HUES64 (cell line): ENCODE measurements at regions not wholly inside any gene's neighbourhood (a gene's known extent, or its start where the extent isn't known, plus 50 kb on each side); places are given as distances from the start of the nearest gene placed in this dataset.

Experiments
- H3K27ac ChIP-seq: 2 replicates; pipeline ENCODE4 v1.7.0; 2013; ENCODE audit warnings: low read depth, low read length, inconsistent platforms
- H3K27me3 ChIP-seq: 2 replicates; pipeline ENCODE4 v1.6.1; 2013; ENCODE audit warnings: mild to moderate bottlenecking, low read length; ENCODE audit not compliant: insufficient read depth
- H3K36me3 ChIP-seq: 2 replicates; pipeline ENCODE4 v1.6.1; 2013; ENCODE audit warnings: mild to moderate bottlenecking, low read length; ENCODE audit not compliant: insufficient read depth
- H3K4me1 ChIP-seq: 2 replicates; pipeline ENCODE4 v1.6.1; 2013; ENCODE audit warnings: mild to moderate bottlenecking, low read length, moderate library complexity; ENCODE audit not compliant: insufficient read depth
- H3K4me3 ChIP-seq: 2 replicates; pipeline ENCODE4 v1.5.1; 2013; ENCODE audit warnings: mild to moderate bottlenecking, low read length, moderate library complexity
- H3K9ac ChIP-seq: 2 replicates; pipeline ENCODE4 v1.6.1; 2013; ENCODE audit warnings: mild to moderate bottlenecking, low read depth, low read length
- H3K9me3 ChIP-seq: 2 replicates; pipeline ENCODE4 v1.6.1; 2013; ENCODE audit warnings: low read depth, low read length; ENCODE audit not compliant: insufficient read depth
- WGBS: fragments of 150-250, 120-280 bp; methylation state at CpG from one replicate; pipeline ENCODE4 v1.1.7; 2013; ENCODE audit warnings: missing lambda C conversion rate; 5-methylcytosine and 5-hydroxymethylcytosine counted together

DNA sequence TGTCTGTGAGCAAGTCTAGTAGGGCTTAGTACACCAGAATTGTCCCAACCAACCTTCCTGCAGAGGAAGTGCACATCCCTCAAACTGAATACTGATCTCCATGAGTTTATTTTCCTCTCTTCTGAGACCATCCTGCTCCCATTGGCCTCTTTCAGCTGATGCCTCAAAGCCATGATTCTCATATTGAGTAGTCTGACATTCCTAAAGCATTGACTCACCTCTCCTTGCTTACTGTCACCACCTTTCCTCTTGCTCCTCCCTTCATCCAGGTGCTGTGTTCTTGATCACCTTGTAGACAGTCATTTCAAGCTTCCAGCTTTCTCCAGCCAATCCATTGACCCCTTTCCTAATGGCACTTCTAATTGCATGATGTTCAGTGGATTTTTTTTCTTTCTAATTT, 583.7 kb upstream of the USP15 start:
- H3K27me3 ChIP-seq: no peaks in the 10 kb centered on the region
- peaks cover 4% of the 10 kb centered on the region for H3K9me3 ChIP-seq
- H3K36me3 ChIP-seq: no peaks in the 10 kb centered on the region
- H3K27ac ChIP-seq: no peak overlapping the region
- no peaks in the 10 kb centered on the region for H3K4me1 ChIP-seq
- no peak overlapping the region for H3K9ac ChIP-seq
- no peak overlapping the region for H3K4me3 ChIP-seq

DNA sequence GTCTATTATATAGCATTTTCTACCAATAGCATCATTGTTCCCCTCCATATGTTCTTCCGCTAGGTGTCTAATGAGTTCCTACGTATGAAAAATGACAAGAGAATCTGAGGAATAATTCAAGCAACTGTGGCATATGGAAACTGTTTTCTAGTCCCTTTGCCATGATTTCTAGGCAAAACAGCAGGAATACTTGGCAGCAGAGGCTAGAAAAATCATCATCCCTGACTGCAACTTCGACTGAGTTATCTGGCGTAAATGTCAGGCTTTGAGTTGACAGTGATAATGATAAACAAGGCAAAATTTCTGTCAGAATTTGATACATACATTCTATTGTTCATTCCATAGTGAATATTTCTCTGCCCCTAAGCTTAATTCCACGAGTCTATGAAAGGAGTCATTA, 572.8 kb upstream of the USP15 start:
- Histone ChIP-seq H3K27me3 (no peaks in the 10 kb centered on the region), H3K36me3 (no peaks in the 10 kb centered on the region), H3K4me3 (no peak overlapping the region), H3K9me3 (0 out of 2 replicates have a peak, but pooled peaks cover 3% of the 10 kb centered on the region), H3K4me1 (no peaks in the 10 kb centered on the region), H3K27ac (no peak overlapping the region), H3K9ac (no peak overlapping the region)
- 91% methylated on average over 5 of the region's 5 CpGs for WGBS

DNA sequence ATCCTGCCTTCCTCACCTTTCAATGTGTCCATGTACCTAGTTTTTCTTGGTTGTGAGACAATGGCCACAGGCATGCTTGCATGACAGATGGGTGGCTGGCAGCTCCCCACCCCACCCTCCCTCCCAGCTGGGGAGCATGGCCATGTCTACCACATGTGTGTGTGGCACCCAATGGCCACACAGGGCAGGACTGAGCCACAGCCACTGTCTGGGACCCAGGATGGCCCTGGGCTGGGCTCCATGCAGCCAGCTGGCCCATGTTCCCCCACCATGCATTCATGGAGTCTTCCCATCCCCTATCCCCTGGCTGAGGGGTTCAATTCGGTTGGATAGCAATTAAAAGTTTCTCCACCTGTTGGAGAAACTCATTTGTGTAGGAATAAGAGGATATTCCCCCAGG, 566.0 kb upstream of the USP15 start:
- no CpG with 5 or more reads among the region's 1 CpG for WGBS
- Histone ChIP-seq H3K9me3 (peaks cover 58% of the 10 kb centered on the region), H3K4me1 (no peaks in the 10 kb centered on the region), H3K27me3 (no peaks in the 10 kb centered on the region), H3K9ac (no peak overlapping the region), H3K27ac (no peak overlapping the region), H3K36me3 (no peaks in the 10 kb centered on the region; the same call in 1 of the 2 replicates), H3K4me3 (no peak overlapping the region)

DNA sequence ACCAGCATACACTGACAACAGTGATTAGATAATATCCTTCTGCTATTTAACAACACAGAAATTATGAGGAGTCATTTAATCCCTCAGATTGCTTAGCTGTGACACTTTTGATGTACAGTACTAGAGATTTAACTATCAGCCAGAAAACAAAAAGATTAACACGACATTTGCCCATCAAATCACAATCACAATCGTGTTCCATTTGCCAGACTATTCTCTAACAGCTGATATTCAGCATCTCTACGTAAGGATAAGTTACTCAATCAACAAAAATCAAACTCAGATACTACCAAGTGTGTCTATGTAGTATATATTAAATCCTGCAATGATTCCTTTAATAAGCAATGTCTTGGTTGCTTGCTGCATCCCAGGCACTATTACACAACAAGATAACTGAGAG, 558.7 kb upstream of the USP15 start:
- WGBS: 91% methylated on average over 3 of the region's 3 CpGs
- no peak overlapping the region for H3K27ac ChIP-seq

DNA sequence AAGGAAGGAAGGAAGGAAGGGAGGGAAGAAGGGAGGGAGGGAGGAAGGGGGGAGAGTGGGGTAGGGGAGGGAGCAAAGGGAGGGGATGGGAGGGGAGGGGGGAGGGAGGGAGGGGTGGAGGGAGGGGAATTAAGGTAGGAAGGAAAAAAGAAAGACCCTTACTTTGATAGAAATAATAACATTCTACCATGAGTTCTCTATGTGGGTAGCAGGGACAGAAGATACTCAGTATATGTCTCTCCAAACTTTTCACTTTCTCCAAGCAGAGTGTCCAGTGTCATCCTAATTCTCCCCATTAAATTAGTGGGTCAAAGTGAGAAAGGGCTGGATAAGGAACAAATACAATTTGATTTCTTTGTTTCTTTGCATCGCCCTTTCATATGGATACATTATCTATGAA, 553.4 kb upstream of the USP15 start:
- Histone ChIP-seq H3K36me3 (no peaks in the 10 kb centered on the region), H3K4me3 (no peak overlapping the region)
- WGBS: no CpG with 5 or more reads among the region's 1 CpG

More for the DNA sequence above, 558.7 kb upstream of the USP15 start:
- H3K9ac ChIP-seq: no peak overlapping the region
- H3K4me1 ChIP-seq: peaks cover 19% of the 10 kb centered on the region
- H3K36me3 ChIP-seq: no peaks in the 10 kb centered on the region
- no peaks in the 10 kb centered on the region for H3K27me3 ChIP-seq
- H3K9me3 ChIP-seq: peaks cover 25% of the 10 kb centered on the region
- H3K4me3 ChIP-seq: no peak overlapping the region

DNA sequence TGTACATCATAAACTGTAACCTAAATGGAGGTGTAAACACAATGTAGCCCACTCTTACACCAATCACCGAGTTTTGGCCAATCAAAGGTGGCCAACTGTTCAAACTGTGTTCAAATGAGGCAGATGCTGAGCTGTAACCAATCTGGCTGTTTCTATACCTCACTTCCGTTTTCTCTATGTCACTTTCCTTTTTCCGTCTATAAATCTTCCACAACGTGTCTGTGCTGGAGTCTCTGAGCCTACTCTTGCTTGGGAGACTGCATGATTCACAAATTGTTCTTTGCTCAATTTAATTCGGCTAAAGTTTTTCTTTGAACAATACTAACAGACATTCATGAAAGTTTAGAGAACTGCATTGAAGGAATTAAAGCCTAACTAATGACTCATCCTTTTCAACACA, 547.1 kb upstream of the USP15 start:
- 92% methylated on average over 5 of the region's 5 CpGs for WGBS
- Histone ChIP-seq H3K4me3 (no peak overlapping the region), H3K9ac (no peak overlapping the region), H3K4me1 (peaks cover 10% of the 10 kb centered on the region), H3K27ac (no peak overlapping the region), H3K27me3 (no peaks in the 10 kb centered on the region), H3K9me3 (no peaks in the 10 kb centered on the region), H3K36me3 (no peaks in the 10 kb centered on the region)

More for the DNA sequence above, 553.4 kb upstream of the USP15 start:
- Histone ChIP-seq H3K9ac (no peak overlapping the region), H3K27ac (no peak overlapping the region), H3K4me1 (no peaks in the 10 kb centered on the region), H3K27me3 (no peaks in the 10 kb centered on the region), H3K9me3 (no peaks in the 10 kb centered on the region)

DNA sequence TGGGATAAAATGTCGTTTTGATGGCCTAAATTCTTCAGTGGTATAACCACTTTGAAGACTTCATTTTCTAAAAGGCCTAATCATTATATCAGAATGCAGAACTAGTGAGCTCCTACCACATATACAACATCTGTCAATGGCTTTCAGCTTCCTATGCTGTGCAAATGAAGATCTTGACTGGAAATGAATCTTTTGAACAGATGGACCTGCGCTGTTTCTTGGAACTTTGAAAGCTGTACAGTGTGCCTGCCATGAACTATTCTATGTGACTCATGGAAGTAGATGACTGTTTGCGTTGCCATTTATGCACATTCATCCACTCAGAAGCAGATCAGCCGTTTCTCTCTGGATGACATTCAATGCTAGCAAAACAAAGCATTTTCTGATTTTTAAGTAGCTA, 542.2 kb upstream of the USP15 start:
- H3K27ac ChIP-seq: no peak overlapping the region
- no peak overlapping the region for H3K9ac ChIP-seq
- no peaks in the 10 kb centered on the region for H3K36me3 ChIP-seq
- H3K4me3 ChIP-seq: no peak overlapping the region
- WGBS: 98% methylated on average over 4 of the region's 4 CpGs
- no peaks in the 10 kb centered on the region for H3K9me3 ChIP-seq
- peaks cover 10% of the 10 kb centered on the region for H3K4me1 ChIP-seq
- no peaks in the 10 kb centered on the region for H3K27me3 ChIP-seq

DNA sequence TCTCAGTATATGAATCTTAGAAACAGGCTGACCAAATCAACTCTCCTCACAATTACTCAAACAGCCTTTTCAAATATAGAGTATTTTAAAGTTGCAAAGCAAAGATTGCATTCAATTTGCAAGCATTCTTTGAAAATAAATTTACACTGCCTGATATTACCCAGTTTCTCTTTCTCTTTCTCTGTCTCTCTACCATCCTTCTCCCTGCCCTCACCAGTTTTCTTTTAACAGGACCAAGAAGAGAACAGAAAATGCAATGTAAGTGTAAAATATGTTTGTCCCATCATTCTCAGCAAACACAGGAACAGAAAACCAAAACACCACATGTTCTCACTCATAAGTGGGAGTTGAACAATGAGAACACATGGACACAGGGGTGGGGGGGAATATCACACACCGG, 520.3 kb upstream of the USP15 start:
- Histone ChIP-seq H3K27me3 (no peaks in the 10 kb centered on the region), H3K4me3 (no peak overlapping the region), H3K9me3 (no peaks in the 10 kb centered on the region), H3K36me3 (no peaks in the 10 kb centered on the region), H3K4me1 (no peaks in the 10 kb centered on the region), H3K27ac (no peak overlapping the region), H3K9ac (no peak overlapping the region)
- 100% methylated on average over 1 of the region's 1 CpG for WGBS

DNA sequence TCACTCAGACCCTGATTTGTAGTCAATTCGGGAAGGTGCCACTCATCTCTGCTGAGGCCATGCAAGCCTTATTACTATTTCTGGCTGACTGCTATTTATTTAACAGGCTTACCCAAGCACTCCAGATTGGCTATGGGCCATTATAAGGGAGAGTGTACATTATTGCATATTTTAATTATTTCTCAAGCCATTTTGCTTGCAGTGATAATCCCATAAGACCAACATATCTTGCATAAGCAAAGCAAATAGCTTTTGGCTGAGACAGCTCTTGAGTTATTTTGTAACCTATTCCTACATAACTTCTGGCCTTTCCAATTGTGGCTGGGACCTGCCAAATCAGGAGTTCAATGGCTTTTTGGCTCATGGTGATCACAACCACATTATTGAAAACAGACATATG, 509.6 kb upstream of the USP15 start:
- no peak overlapping the region for H3K4me3 ChIP-seq
- H3K36me3 ChIP-seq: no peaks in the 10 kb centered on the region
- H3K27ac ChIP-seq: no peak overlapping the region
- no peaks in the 10 kb centered on the region for H3K4me1 ChIP-seq
- no peaks in the 10 kb centered on the region for H3K27me3 ChIP-seq
- H3K9ac ChIP-seq: no peak overlapping the region
- WGBS: 100% methylated on average over 1 of the region's 1 CpG
- no peaks in the 10 kb centered on the region for H3K9me3 ChIP-seq

DNA sequence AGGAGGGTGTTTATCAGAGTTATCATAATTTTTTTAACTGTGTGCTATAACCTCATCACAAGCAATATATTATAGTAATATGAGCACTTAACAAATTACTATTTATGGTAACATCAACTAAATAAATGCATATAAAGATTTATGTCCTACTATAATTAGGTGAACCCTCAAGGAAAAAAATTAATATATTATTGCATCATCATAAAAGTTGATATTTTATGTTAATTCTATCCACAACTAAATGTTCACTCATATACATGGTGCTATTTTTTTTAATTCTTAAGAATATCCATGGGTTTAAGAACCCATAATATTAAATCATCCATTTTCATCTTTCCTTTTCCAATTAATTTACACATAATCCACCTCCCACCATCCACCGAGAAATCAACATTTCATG, 506.0 kb upstream of the USP15 start:
- WGBS: 96% methylated on average over 1 of the region's 1 CpG
- no peaks in the 10 kb centered on the region for H3K36me3 ChIP-seq
- no peaks in the 10 kb centered on the region for H3K9me3 ChIP-seq
- H3K4me1 ChIP-seq: no peaks in the 10 kb centered on the region
- no peak overlapping the region for H3K27ac ChIP-seq
- H3K27me3 ChIP-seq: no peaks in the 10 kb centered on the region
- H3K4me3 ChIP-seq: no peak overlapping the region
- H3K9ac ChIP-seq: no peak overlapping the region

DNA sequence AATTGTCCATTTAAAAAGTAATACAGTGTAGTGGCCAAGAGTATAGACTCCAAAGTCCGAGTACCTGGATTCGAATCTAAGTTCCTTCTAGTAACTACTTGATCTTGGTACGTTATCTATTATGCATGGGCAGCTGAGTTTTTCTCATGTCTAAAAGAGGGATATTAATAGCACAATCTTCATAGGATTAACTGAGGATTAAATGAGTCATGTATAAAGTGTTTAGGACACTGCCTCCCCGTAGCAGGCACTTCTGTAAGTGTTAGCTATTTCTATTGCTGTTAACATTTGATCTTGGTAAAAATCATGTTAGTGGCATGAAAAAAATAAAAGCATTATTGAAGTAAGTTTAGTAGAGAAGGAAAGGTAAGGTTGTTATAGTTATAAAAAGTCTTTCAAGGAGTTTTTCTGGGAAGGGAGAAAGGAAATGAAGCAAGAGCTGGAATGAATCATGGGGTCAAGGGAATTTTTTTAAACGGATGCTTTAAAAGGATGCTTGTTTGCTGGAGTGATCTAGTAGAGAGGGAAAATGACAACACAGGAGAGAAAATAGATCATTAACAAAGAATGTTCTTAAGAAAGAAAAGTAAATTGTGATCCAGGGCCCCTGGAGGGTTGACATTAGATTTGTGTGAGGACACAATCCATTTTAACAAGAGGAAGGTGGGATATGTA, 502.2 kb upstream of the USP15 start:
- Histone ChIP-seq H3K4me3 (no peak overlapping the region), H3K9ac (no peak overlapping the region), H3K36me3 (no peaks in the 10 kb centered on the region), H3K27me3 (no peaks in the 10 kb centered on the region), H3K9me3 (no peaks in the 10 kb centered on the region), H3K27ac (no peak overlapping the region), H3K4me1 (no peaks in the 10 kb centered on the region)
- WGBS: 89% methylated on average over 5 of the region's 5 CpGs

DNA sequence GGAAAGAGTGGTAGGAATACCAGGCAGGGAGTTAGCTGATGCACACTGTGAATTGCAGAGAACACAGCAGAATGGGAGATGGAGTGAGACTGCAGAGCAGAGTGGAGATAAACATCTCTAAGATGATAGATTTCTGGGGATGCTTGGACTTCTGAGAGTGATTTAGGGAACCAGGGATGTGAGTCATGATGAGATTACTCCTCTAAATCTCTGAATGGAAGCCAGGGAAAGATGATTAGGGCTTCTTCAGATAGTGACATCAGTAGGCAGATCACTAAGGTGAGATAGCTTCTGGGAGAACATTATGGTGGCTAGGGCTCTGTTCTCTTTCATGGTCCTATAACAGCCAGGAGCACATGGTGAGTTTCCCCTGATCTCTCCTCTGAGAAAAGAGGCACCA, 501.5 kb upstream of the USP15 start:
- no peaks in the 10 kb centered on the region for H3K4me1 ChIP-seq
- no peak overlapping the region for H3K27ac ChIP-seq
- no peaks in the 10 kb centered on the region for H3K36me3 ChIP-seq
- no peak overlapping the region for H3K9ac ChIP-seq
- H3K4me3 ChIP-seq: no peak overlapping the region
- H3K27me3 ChIP-seq: no peaks in the 10 kb centered on the region
- H3K9me3 ChIP-seq: no peaks in the 10 kb centered on the region
